Fibroblast of villous mesenchyme (primary cell): ENCODE measurements at regions not wholly inside any gene's neighbourhood (a gene's known extent, or its start where the extent isn't known, plus 50 kb on each side); places are given as distances from the start of the nearest gene placed in this dataset.
A peak's percentile ranks its signal among the peaks of the same experiment; 100 is the strongest.

Experiments used
- DNase-seq: peaks from one replicate; pipeline ENCODE4 v3.0.0-alpha.2; 2010; ENCODE audit warnings: low read depth
- H3K4me3 ChIP-seq: 2 replicates; pipeline ENCODE4 v1.5.1; 2011; ENCODE audit warnings: low read depth, mild to moderate bottlenecking, low read length
- TF ChIP-seq, protein P1 (sequence below): IDR thresholded peaks from 2 replicates; pipeline ENCODE4 v1.5.1; 2012; ENCODE audit warnings: low read depth, mild to moderate bottlenecking, low read length; ENCODE audit not compliant: insufficient read depth

DNA sequence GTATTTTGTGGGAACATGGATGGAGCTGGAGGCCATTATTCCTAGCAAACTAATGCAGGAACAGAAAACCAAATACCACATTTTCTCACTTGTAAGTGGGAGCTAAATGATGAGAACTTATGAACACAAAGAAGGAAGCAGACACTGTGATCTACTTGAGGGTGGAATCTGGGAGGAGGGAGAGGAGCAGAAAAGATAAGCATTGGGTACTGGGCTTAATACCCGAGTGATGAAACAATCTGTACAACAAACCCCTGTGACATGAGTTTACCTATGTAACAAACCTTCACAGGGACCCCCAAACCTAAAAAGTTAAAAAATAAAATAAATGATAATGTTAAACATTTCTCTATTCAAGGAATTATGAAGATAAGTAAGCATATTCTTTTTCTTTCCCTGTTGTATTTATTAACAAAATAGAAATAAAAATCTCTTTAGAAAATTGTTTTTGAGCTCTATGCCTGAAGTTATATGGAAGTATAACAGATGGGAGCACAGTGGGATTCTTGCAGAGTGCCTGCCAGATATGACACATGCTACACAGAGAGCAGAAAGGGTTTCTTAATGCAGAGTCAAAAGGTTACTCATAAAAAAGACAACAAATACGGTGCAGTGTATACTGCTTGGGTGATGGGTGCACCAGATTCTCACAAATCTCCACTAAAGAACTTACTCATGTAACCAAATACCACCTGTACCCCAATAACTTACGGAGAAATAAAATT, 52.0 kb upstream of the SYNE2 start:
- TF ChIP-seq, protein P1, sequence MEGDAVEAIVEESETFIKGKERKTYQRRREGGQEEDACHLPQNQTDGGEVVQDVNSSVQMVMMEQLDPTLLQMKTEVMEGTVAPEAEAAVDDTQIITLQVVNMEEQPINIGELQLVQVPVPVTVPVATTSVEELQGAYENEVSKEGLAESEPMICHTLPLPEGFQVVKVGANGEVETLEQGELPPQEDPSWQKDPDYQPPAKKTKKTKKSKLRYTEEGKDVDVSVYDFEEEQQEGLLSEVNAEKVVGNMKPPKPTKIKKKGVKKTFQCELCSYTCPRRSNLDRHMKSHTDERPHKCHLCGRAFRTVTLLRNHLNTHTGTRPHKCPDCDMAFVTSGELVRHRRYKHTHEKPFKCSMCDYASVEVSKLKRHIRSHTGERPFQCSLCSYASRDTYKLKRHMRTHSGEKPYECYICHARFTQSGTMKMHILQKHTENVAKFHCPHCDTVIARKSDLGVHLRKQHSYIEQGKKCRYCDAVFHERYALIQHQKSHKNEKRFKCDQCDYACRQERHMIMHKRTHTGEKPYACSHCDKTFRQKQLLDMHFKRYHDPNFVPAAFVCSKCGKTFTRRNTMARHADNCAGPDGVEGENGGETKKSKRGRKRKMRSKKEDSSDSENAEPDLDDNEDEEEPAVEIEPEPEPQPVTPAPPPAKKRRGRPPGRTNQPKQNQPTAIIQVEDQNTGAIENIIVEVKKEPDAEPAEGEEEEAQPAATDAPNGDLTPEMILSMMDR, result no peak
- DNase-seq, result peak; percentile 13
- H3K4me3 ChIP-seq, result no peak overlapping the region
